Uterus (tissue), 2 donors: ENCODE measurements at regions not wholly inside any gene's neighbourhood (a gene's known extent, or its start where the extent isn't known, plus 50 kb on each side); places are given as distances from the start of the nearest gene placed in this dataset.

Source experiments
- CTCF ChIP-seq, 4 experiments: fragments of 200-600 bp in 2 of 4; fragments of 450-650 bp in 2 of 4; sonication (generic) in 2 of 4; IDR thresholded peaks; one replicate each; pipeline ENCODE4 v1.5.1; 2016 to 2019; ENCODE audit warnings: antibody characterized with exemption in 4 of 4, mild to moderate bottlenecking in 2 of 4, moderate library complexity in 1 of 4
- POLR2A ChIP-seq, 2 donors: fragments of 450-650 bp; IDR thresholded peaks; one replicate each; pipeline ENCODE4 v1.6.1; 2016; ENCODE audit warnings: antibody characterized with exemption in 2 of 2, mild to moderate bottlenecking in 1 of 2, moderate library complexity in 1 of 2

- no peak for TF ChIP-seq CTCF (IDR thresholded peaks at IDR 0.05)
- no peak for TF ChIP-seq POLR2A (IDR thresholded peaks at IDR 0.05)
These were observed 61.6 kb upstream of the ATP8B1 start for GRCh38 chr18:57864615-57865121.
